ENCODE measurements at regions not wholly inside any gene's neighbourhood (a gene's known extent, or its start where the extent isn't known, plus 50 kb on each side); places are given as distances from the start of the nearest gene placed in this dataset.

DNA sequence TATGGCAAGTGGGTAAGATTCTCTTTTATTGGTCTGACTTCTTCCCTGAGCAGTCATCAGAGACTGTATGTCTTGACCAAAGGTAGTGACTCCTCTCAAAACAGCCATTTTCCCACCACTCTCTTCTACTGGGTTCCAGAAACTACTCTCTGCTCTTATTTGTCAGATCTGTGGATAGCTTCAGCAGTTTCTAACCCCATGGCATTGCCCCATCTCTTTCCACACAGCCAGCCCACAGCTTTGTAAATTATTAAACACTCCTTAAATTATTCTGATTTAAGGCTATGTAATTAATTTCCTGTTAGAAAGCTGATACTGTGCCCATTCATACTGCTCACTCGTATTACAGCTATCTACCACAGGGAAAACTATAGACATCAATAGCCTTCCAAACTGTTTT lies 138.4 kb upstream of the CNR1 start:
- 42 to 55% methylated on average over 1 of the region's 1 CpG for WGBS, 2 experiments (ENCODE audit: low coverage in 1 of 2, low lambda C conversion rate in 2 of 2, missing lambda C conversion rate in 2 of 2)
- Histone ChIP-seq H3K9me2 (ENCODE audit: insufficient read depth) (no peaks in the 10 kb centered on the region), H3F3A (ENCODE audit: insufficient read depth) (no peaks in the 10 kb centered on the region), H3K27me3 (replicated peaks; ENCODE audit: insufficient read depth) (no peaks in the 10 kb centered on the region), H3K27ac (no peak overlapping the region), H3K36me3 (ENCODE audit: low read depth) (no peaks in the 10 kb centered on the region), H3K4me3 (no peak overlapping the region), H3K79me2 (ENCODE audit: insufficient read depth) (no peaks in the 10 kb centered on the region), H3K9ac (no peak overlapping the region), H4K20me1 (ENCODE audit: insufficient read depth) (no peaks in the 10 kb centered on the region), H3K4me1 (ENCODE audit: insufficient read depth) (no peaks in the 10 kb centered on the region), H2AFZ (no peak overlapping the region), H3K9me3 (ENCODE audit: low read depth) (no peaks in the 10 kb centered on the region), H3K4me2 (ENCODE audit: unreplicated experiment) (no peak overlapping the region)
- TF ChIP-seq EZH2phosphoT487 (IDR thresholded peaks at IDR 0.05; ENCODE audit: insufficient read depth, low read depth): no peak
- TF ChIP-seq EZH2 (IDR thresholded peaks at IDR 0.05; ENCODE audit: insufficient read depth, poor library complexity, severe bottlenecking): no peak
- DNase-seq: no peak
- in situ Hi-C loops (cut with MboI): no loop called here

DNA sequence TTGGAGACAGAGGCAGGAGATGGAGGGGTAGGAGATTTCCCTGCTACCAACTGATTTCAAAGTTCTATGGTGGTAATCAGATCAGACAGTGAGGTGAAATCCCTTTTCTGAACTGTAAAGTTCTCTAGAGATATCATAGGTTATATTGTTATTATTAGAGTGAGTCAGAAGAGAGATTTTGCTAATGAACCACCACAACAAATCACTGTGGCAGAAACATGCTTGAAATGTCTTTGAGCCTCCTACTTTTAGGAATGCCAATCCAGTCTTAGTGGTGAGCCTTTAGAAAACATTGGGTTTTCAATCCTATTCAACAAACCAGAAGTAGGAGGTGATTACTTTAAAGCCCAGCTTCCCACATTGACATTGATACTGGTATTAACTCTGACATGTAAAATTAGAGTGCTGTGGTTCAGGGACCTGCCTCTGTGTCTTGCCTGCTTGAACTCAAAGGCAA lies 136.7 kb upstream of the CNR1 start:
- H4K20me1 ChIP-seq (ENCODE audit: insufficient read depth): no peaks in the 10 kb centered on the region
- H3F3A ChIP-seq (ENCODE audit: insufficient read depth): no peaks in the 10 kb centered on the region
- H3K36me3 ChIP-seq (ENCODE audit: low read depth): no peaks in the 10 kb centered on the region
- H3K4me3 ChIP-seq: no peak overlapping the region
- DNase-seq: no peak
- no peak overlapping the region for H3K9ac ChIP-seq
- H3K4me2 ChIP-seq (ENCODE audit: unreplicated experiment): no peak overlapping the region
- in situ Hi-C loops (cut with MboI): no loop called here
- H3K27ac ChIP-seq: no peak overlapping the region
- no peak for TF ChIP-seq EZH2 (IDR thresholded peaks at IDR 0.05; ENCODE audit: insufficient read depth, poor library complexity, severe bottlenecking)
- no peak for TF ChIP-seq EZH2phosphoT487 (IDR thresholded peaks at IDR 0.05; ENCODE audit: insufficient read depth, low read depth)
- H3K79me2 ChIP-seq (ENCODE audit: insufficient read depth): no peaks in the 10 kb centered on the region
- H3K4me1 ChIP-seq (ENCODE audit: insufficient read depth): no peaks in the 10 kb centered on the region
- no peaks in the 10 kb centered on the region for H3K9me2 ChIP-seq (ENCODE audit: insufficient read depth)
- H3K9me3 ChIP-seq (ENCODE audit: low read depth): no peaks in the 10 kb centered on the region
- H3K27me3 ChIP-seq (replicated peaks; ENCODE audit: insufficient read depth): no peaks in the 10 kb centered on the region
- no peak overlapping the region for H2AFZ ChIP-seq

DNA sequence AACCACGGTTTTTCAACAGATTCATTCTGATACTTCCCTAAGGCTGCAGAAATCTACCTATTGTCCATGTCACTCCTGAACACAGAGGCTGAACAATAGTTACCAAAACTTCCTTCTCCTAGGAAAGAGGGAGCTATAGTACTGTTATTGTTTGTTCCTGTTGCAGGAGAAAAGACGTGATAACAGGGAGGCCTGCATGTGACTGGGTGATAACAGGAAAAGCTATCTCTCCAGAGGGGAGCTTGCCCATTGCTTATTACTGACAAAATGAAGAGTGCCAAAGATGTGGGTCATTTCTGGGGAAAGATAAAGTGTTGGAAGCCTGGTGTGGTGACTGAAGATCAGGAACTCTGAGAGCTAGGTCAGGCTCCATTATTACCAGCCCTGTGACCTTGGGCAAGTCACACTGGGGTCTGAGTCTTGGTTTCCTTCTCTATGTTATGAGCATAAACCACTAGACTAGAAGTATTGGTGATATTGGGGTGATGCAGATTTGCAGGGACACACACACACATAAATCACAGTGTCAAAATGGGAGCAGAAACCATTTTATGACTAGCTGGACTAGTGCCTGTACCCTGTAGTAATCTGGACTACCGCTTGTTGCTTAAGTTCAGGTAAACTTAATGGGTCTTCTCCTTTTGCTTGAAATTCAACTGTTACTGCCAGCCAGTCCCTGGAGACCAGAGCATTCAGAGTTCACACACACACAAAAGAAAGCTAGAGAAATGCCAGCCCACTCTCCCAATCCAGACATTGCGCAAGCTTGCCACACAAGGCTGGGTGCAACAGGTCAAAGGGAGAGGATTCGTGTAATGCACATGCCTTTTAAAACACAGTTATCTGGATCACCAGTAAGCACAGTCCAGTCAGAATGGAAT lies 136.0 kb upstream of the CNR1 start:
- in situ Hi-C loops (cut with MboI): no loop called here
- no peak for TF ChIP-seq EZH2phosphoT487 (IDR thresholded peaks at IDR 0.05; ENCODE audit: insufficient read depth, low read depth)
- TF ChIP-seq EZH2 (IDR thresholded peaks at IDR 0.05; ENCODE audit: insufficient read depth, poor library complexity, severe bottlenecking): no peak

DNA sequence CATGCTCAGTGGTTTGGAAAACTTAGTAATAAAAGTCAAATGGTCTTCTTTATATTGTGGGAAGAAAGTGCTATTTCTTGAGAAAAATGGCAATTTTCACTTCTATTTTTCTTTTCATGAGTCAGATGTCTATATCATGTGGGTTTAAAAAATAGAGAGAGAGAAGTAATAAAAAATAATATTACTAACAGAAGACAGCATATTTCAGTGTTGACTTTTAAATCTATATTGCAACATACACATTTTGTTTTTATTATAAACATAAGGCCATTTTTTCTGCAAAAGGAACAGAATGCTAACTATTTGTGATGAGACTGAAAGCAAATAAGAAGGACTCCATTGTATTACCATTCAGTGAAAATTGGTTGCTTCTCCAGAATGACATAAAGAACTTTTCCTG lies 135.1 kb upstream of the CNR1 start:
- H3K36me3 ChIP-seq (ENCODE audit: low read depth): no peaks in the 10 kb centered on the region
- no peak overlapping the region for H3K9ac ChIP-seq
- H3K79me2 ChIP-seq (ENCODE audit: insufficient read depth): no peaks in the 10 kb centered on the region
- in situ Hi-C loops (cut with MboI): no loop called here
- H3K4me3 ChIP-seq: no peak overlapping the region
- TF ChIP-seq EZH2phosphoT487 (IDR thresholded peaks at IDR 0.05; ENCODE audit: insufficient read depth, low read depth) (no peak), EZH2 (IDR thresholded peaks at IDR 0.05; ENCODE audit: insufficient read depth, poor library complexity, severe bottlenecking) (no peak)
- no peaks in the 10 kb centered on the region for H3F3A ChIP-seq (ENCODE audit: insufficient read depth)
- no peaks in the 10 kb centered on the region for H3K9me3 ChIP-seq (ENCODE audit: low read depth)
- no peaks in the 10 kb centered on the region for H3K9me2 ChIP-seq (ENCODE audit: insufficient read depth)
- no peak overlapping the region; the same call in 1 of the 2 replicates for H2AFZ ChIP-seq
- DNase-seq: no peak
- no peak overlapping the region for H3K4me2 ChIP-seq (ENCODE audit: unreplicated experiment)
- H3K27me3 ChIP-seq (replicated peaks; ENCODE audit: insufficient read depth): no peaks in the 10 kb centered on the region; the same call in 1 of the 2 replicates
- H3K27ac ChIP-seq: no peak overlapping the region
- H3K4me1 ChIP-seq (ENCODE audit: insufficient read depth): no peaks in the 10 kb centered on the region
- H4K20me1 ChIP-seq (ENCODE audit: insufficient read depth): no peaks in the 10 kb centered on the region

More for the DNA sequence above, 136.0 kb upstream of the CNR1 start:
- no peak overlapping the region for H3K4me3 ChIP-seq
- no peak for DNase-seq
- WGBS, 2 experiments (ENCODE audit: low coverage in 1 of 2, low lambda C conversion rate in 2 of 2, missing lambda C conversion rate in 2 of 2): 39 to 42% methylated on average over 5 of the region's 5 CpGs
- no peak overlapping the region for H3K9ac ChIP-seq
- no peaks in the 10 kb centered on the region for H3K4me1 ChIP-seq (ENCODE audit: insufficient read depth)
- H3K4me2 ChIP-seq (ENCODE audit: unreplicated experiment): no peak overlapping the region
- no peaks in the 10 kb centered on the region for H3K27me3 ChIP-seq (replicated peaks; ENCODE audit: insufficient read depth)
- no peaks in the 10 kb centered on the region for H3K79me2 ChIP-seq (ENCODE audit: insufficient read depth)
- no peaks in the 10 kb centered on the region for H3K9me2 ChIP-seq (ENCODE audit: insufficient read depth)
- no peaks in the 10 kb centered on the region for H3K9me3 ChIP-seq (ENCODE audit: low read depth)
- no peak overlapping the region; the same call in 1 of the 2 replicates for H2AFZ ChIP-seq
- H3K36me3 ChIP-seq (ENCODE audit: low read depth): no peaks in the 10 kb centered on the region
- H3K27ac ChIP-seq: no peak overlapping the region
- no peaks in the 10 kb centered on the region for H4K20me1 ChIP-seq (ENCODE audit: insufficient read depth)
- no peaks in the 10 kb centered on the region for H3F3A ChIP-seq (ENCODE audit: insufficient read depth)
